Cardiac muscle cell (in vitro differentiated cells and primary cell): ENCODE measurements at regions not wholly inside any gene's neighbourhood (a gene's known extent, or its start where the extent isn't known, plus 50 kb on each side); places are given as distances from the start of the nearest gene placed in this dataset.
A peak's percentile ranks its signal among the peaks of the same experiment; 100 is the strongest.

Experiments
- DNase-seq, 2 donors: peaks; one replicate each; pipeline versions ENCODE4 v3.0.0 to v3.0.0-alpha.2; 2010 to 2017; ENCODE audit warnings: low read depth in 1 of 2, low spot score in 1 of 2
- H3K27ac ChIP-seq: fragments of 200-600 bp; sonication (generic); 2 replicates; pipeline ENCODE4 v1.5.1; 2016
- H3K27me3 ChIP-seq: fragments of 200-600 bp; sonication (generic); 2 replicates; pipeline ENCODE4 v1.6.0; 2016; ENCODE audit warnings: control low read depth
- H3K36me3 ChIP-seq: fragments of 200-600 bp; sonication (generic); 2 replicates; pipeline ENCODE4 v1.5.1; 2016; ENCODE audit warnings: control low read depth
- H3K4me1 ChIP-seq: fragments of 200-600 bp; sonication (generic); 2 replicates; pipeline ENCODE4 v1.8.1; 2017; ENCODE audit warnings: low read depth, mild to moderate bottlenecking, mixed run types
- H3K4me3 ChIP-seq: fragments of 200-600 bp; sonication (generic); 2 replicates; pipeline ENCODE4 v1.5.1; 2016; ENCODE audit warnings: mild to moderate bottlenecking
- H3K9me3 ChIP-seq: fragments of 200-600 bp; sonication (generic); 2 replicates; pipeline ENCODE4 v1.5.1; 2017; ENCODE audit warnings: low read depth, mild to moderate bottlenecking, control low read depth
- CTCF ChIP-seq: IDR thresholded peaks from 2 replicates; pipeline ENCODE4 v1.5.1; 2012; ENCODE audit warnings: low read depth, mild to moderate bottlenecking, low read length

- Histone ChIP-seq H3K4me1 (no peaks in the 10 kb centered on the region), H3K27ac (no peak overlapping the region), H3K4me3 (no peak overlapping the region), H3K36me3 (no peaks in the 10 kb centered on the region), H3K27me3 (no peaks in the 10 kb centered on the region), H3K9me3 (no peaks in the 10 kb centered on the region)
- no peak for TF ChIP-seq CTCF
- no peak for DNase-seq
These were observed 135.4 kb upstream of the FSHR start for GRCh38 chr2:49289711-49290110.

- Histone ChIP-seq H3K36me3 (no peaks in the 10 kb centered on the region), H3K27me3 (no peaks in the 10 kb centered on the region), H3K9me3 (no peaks in the 10 kb centered on the region), H3K4me1 (no peaks in the 10 kb centered on the region), H3K27ac (no peak overlapping the region), H3K4me3 (no peak overlapping the region)
- peak in 1 of 2 donors; percentile 67 for DNase-seq
- no peak for TF ChIP-seq CTCF
These were observed 134.8 kb upstream of the FSHR start for GRCh38 chr2:49288902-49289700.

- Histone ChIP-seq H3K4me1 (no peaks in the 10 kb centered on the region), H3K9me3 (no peaks in the 10 kb centered on the region), H3K36me3 (no peaks in the 10 kb centered on the region), H3K27ac (no peak overlapping the region), H3K27me3 (no peaks in the 10 kb centered on the region), H3K4me3 (no peak overlapping the region)
- DNase-seq = peak in 1 of 2 donors; percentile 70
- TF ChIP-seq CTCF = no peak
These were observed 133.9 kb upstream of the FSHR start for GRCh38 chr2:49288113-49288705.

GRCh38 chr2:49286726-49287125, 132.4 kb upstream of the FSHR start:
- Histone ChIP-seq H3K9me3 (no peaks in the 10 kb centered on the region), H3K36me3 (no peaks in the 10 kb centered on the region), H3K27me3 (no peaks in the 10 kb centered on the region), H3K4me1 (no peaks in the 10 kb centered on the region), H3K4me3 (no peak overlapping the region), H3K27ac (no peak overlapping the region)
- TF ChIP-seq CTCF = no peak
- DNase-seq = peak in 1 of 2 donors; percentile 47

DNA sequence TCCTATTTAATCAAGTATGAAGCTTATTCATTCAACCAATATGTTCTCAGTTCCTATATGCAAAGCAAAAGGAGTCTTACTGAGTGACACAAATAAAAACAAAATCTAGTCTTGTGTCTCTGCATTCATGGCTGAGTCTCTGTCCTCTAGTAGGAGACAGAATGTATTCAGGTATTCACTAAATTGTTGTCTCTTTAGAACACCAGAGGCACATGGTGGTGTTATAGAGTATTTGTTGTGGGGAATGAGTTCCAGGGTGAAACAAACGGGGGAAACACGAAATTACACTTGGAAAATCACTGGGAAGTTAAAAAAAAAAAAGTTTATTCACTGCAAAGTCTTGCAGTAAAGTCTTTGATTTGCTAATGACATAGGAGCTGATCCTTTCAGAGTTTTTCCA, 131.7 kb upstream of the FSHR start:
- Histone ChIP-seq H3K27me3 (no peaks in the 10 kb centered on the region), H3K4me3 (no peak overlapping the region), H3K27ac (no peak overlapping the region), H3K9me3 (no peaks in the 10 kb centered on the region), H3K4me1 (no peaks in the 10 kb centered on the region), H3K36me3 (no peaks in the 10 kb centered on the region)
- no peak for DNase-seq
- peak; percentile 3 for TF ChIP-seq CTCF
